Fibroblast of the aortic adventitia (primary cell): ENCODE measurements at regions not wholly inside any gene's neighbourhood (a gene's known extent, or its start where the extent isn't known, plus 50 kb on each side); places are given as distances from the start of the nearest gene placed in this dataset. TPM values are rescaled to one million over a fixed set of nuclear protein-coding genes. Genes with fewer than 3 reads are reported as not detected.

Experiments
- small RNA-seq: library from RNA; depleted of rRNA; stranded (forward); fragments of <200 nt; gene quantifications from one replicate; pipeline ENCODE3, GENCODE V24; 2012

Small RNA genes in the stretch of these regions (small RNA-seq; reads per million reads assigned to genes)
- not detected for gene AC011611.1
- not detected for gene AC011611.6
- not detected for gene RF00156
- not detected for gene RN7SL734P
